HEK293T (cell line): ENCODE measurements at regions not wholly inside any gene's neighbourhood (a gene's known extent, or its start where the extent isn't known, plus 50 kb on each side); places are given as distances from the start of the nearest gene placed in this dataset.
"Not testable (repeated sequence)": the region's sequence is repeated elsewhere in the genome, so short reads cannot be mapped to it uniquely, and the experiment has no call there.

ENCODE experiments used
- CTCF ChIA-PET: fragments of 350-600 bp; formaldehyde crosslinking; extraction: SDS; loops from one replicate; lab custom pipeline; 2021; ENCODE audit warnings: antibody characterized with exemption, inconsistent platforms; lab: Yijun Ruan, JAX
- POLR2A ChIA-PET: fragments of 350-600 bp; formaldehyde crosslinking; extraction: SDS; loops from one replicate; lab custom pipeline; 2020; ENCODE audit warnings: antibody characterized with exemption, inconsistent platforms; lab: Yijun Ruan, JAX
- DNase-seq: peaks from one replicate; pipeline ENCODE4 v3.0.0; 2012; ENCODE audit warnings: mixed read lengths; ENCODE audit errors: extremely low spot score
- ARNT ChIP-seq: fragments of 450-650 bp; IDR thresholded peaks from 2 replicates; pipeline ENCODE4 v1.6.1; 2017; ENCODE audit warnings: mild to moderate bottlenecking
- BHLHE40 ChIP-seq: fragments of 450-650 bp; IDR thresholded peaks from 2 replicates; pipeline ENCODE4 v1.6.1; 2016; ENCODE audit warnings: mild to moderate bottlenecking, moderate library complexity, borderline replicate concordance
- CTBP1 ChIP-seq: fragments of 450-650 bp; IDR thresholded peaks from 2 replicates; pipeline ENCODE4 v1.6.1; 2016; ENCODE audit warnings: borderline replicate concordance
- ELF4 ChIP-seq: fragments of 450-650 bp; IDR thresholded peaks from 2 replicates; pipeline ENCODE4 v1.6.1; 2017; ENCODE audit warnings: antibody characterized with exemption
- FOXA1 ChIP-seq: fragments of 450-650 bp; IDR thresholded peaks from 2 replicates; pipeline ENCODE4 v1.6.1; 2016; ENCODE audit warnings: mild to moderate bottlenecking
- FOXK2 ChIP-seq: fragments of 450-650 bp; IDR thresholded peaks from 2 replicates; pipeline ENCODE4 v1.6.1; 2016; ENCODE audit warnings: mild to moderate bottlenecking
- FOXM1 ChIP-seq: fragments of 450-650 bp; IDR thresholded peaks from 2 replicates; pipeline ENCODE4 v1.6.1; 2017; ENCODE audit warnings: mild to moderate bottlenecking, borderline replicate concordance
- HDGF ChIP-seq: fragments of 450-650 bp; IDR thresholded peaks from 2 replicates; pipeline ENCODE4 v1.6.1; 2017; ENCODE audit warnings: antibody characterized with exemption, borderline replicate concordance
- L3MBTL2 ChIP-seq: fragments of 450-650 bp; conservative IDR thresholded peaks from 2 replicates; pipeline ENCODE4 v1.6.1; 2016; ENCODE audit warnings: mild to moderate bottlenecking
- LEF1 ChIP-seq: fragments of 450-650 bp; IDR thresholded peaks from 2 replicates; pipeline ENCODE4 v1.6.1; 2017; ENCODE audit warnings: mild to moderate bottlenecking, borderline replicate concordance
- NFRKB ChIP-seq: fragments of 450-650 bp; IDR thresholded peaks from 2 replicates; pipeline ENCODE4 v1.6.1; 2016; ENCODE audit warnings: mild to moderate bottlenecking, moderate library complexity
- PKNOX1 ChIP-seq: fragments of 450-650 bp; IDR thresholded peaks from 2 replicates; pipeline ENCODE4 v1.6.1; 2016
- SP1 ChIP-seq: fragments of 450-650 bp; IDR thresholded peaks from 2 replicates; pipeline ENCODE4 v1.6.1; 2017
- SUZ12 ChIP-seq: fragments of 450-650 bp; IDR thresholded peaks from 2 replicates; pipeline ENCODE4 v1.6.1; 2016; ENCODE audit warnings: mild to moderate bottlenecking
- TARDBP ChIP-seq: fragments of 450-650 bp; IDR thresholded peaks from 2 replicates; pipeline ENCODE4 v1.6.1; 2016
- ZNF384 ChIP-seq: fragments of 450-650 bp; IDR thresholded peaks from 2 replicates; pipeline ENCODE4 v1.6.1; 2016

DNA sequence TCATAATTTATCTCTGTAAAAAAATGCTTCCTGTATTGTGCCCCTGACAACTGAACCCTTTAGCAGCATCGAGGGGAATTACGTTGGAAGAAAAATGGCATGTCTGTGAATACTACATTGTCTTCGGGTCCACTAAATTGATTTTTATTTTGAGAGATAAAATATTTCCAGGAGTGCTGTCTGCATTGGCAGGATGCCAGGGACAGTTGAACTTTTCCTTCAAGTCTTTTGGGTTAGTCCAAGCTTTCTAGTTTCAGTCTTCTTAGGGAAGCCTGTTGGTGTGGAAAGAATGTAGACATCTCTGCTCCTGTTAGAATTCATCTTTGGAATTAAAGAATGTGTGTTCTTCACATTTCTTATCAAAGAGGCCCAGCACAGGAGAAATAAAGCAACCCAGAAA is 557.9 kb downstream of the TMEM114 start:
- DNase-seq = no peak
- TF ChIP-seq BHLHE40 (no peak), ARNT (no peak), SUZ12 (no peak), HDGF (no peak), FOXA1 (no peak), ELF4 (no peak), SP1 (no peak), ZNF384 (no peak), TARDBP (no peak), L3MBTL2 (no peak), LEF1 (no peak), PKNOX1 (no peak), FOXM1 (no peak)
- CTCF ChIA-PET = no interaction called here
- POLR2A ChIA-PET = no interaction called here

DNA sequence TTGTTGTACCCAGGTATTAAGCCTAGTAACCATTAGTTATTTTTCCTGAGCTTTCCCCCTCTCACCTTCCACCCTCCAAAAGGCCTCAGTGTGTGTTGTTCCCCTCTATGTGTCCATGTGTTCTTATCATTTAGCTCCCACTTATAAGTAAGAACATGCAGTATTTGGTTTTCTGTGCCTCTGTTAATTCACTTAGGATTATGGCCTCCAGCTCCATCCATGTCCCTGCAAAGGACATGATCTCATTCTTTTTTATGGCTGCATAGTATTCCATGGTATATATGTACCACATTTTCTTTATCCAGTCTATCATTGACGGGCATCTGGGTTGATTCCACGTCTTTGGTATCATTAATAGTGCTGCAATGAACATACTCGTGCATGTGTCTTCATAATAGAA is 560.3 kb downstream of the TMEM114 start:
- POLR2A ChIA-PET, CTCF ChIA-PET, DNase-seq: not testable (repeated sequence)

DNA sequence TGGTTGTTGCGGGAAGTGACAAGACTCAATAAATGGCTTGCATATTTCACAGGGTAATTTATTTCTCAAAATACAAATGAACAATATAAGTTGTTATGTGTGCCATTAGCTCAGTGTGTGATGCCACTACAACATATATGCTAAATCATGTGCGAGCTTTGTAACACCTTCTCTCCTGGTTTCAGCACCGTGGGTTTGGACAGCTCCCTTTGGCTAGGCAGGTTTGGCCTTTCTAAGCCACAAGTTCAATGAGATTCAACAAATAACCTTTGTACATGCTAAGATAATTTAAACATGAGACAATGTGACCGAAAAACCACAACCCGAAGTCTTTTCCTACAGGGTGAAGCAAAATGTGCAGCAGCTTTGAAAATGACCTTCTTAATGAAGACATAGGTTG is 563.9 kb downstream of the TMEM114 start:
- CTCF ChIA-PET = no interaction called here
- DNase-seq = no peak
- TF ChIP-seq ZNF384 (no peak), FOXA1 (no peak), PKNOX1 (no peak), NFRKB (no peak), SUZ12 (no peak)
- POLR2A ChIA-PET = no interaction called here

DNA sequence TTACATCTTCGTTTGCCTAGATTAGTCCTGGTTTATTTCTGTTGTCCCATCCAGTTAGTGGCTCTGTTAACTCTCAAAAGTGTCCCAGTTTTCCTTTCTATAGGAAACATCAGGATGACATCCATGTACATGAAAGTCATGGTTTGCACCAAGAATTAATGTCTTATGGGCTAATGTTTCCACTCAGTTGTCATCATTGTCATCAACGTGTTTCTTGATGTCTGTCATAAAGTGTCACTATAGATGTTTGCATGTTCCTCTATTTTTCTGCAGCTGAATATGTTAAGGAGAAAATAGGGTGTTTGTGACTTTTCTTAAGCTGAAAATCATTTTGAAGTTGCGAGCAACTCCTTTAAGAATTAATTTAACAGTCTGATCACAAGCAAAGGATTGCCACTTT is 567.0 kb downstream of the TMEM114 start:
- DNase-seq = no peak
- CTCF ChIA-PET = no interaction called here
- TF ChIP-seq FOXK2 (no peak), LEF1 (no peak), L3MBTL2 (no peak), FOXM1 (no peak)
- POLR2A ChIA-PET = no interaction called here

DNA sequence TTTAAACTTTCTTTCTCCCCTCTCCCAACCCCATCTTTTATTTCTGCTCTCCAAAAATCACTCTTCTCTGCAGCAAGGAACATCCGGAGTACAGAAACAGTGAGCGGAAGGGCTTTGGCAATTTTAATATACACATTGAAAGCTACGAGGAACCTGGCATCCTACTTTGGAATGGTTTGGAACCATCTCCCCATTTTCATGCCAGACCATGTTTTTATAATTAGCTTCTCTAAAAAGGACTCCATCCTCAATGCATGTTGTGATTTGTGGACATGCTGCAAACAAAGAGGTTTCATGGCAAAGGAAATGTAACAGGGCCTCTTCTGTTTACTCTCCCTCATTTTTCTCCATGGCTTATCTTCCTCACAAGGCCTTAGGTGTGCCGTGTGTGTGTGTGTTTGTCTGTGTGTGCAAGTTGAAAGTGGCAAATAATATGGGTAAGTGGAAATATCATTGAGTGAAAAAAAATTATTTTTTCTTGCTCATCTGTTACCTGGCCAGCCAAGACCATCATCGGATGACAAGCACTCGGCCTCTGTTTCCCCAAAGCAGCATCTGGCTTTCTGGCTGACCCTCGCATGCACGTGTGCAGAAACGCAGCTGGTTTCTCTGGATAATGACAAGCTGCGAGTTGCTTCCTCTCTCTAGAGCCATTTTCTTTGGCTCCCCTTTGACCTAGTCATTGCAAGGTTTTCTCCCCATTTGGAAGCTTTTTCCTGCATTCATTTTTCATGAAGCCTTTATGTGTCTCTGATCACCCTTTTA is 585.0 kb downstream of the TMEM114 start:
- ChIA-PET POLR2A (no interaction called here), CTCF (no interaction called here)
- DNase-seq = no peak
- TF ChIP-seq SP1 = no peak
- TF ChIP-seq NFRKB = no peak
- no peak for TF ChIP-seq FOXA1
- no peak for TF ChIP-seq PKNOX1
- TF ChIP-seq ELF4 = no peak
- no peak for TF ChIP-seq FOXK2
- no peak for TF ChIP-seq CTBP1
- TF ChIP-seq FOXM1 = no peak
- TF ChIP-seq ZNF384 = no peak

DNA sequence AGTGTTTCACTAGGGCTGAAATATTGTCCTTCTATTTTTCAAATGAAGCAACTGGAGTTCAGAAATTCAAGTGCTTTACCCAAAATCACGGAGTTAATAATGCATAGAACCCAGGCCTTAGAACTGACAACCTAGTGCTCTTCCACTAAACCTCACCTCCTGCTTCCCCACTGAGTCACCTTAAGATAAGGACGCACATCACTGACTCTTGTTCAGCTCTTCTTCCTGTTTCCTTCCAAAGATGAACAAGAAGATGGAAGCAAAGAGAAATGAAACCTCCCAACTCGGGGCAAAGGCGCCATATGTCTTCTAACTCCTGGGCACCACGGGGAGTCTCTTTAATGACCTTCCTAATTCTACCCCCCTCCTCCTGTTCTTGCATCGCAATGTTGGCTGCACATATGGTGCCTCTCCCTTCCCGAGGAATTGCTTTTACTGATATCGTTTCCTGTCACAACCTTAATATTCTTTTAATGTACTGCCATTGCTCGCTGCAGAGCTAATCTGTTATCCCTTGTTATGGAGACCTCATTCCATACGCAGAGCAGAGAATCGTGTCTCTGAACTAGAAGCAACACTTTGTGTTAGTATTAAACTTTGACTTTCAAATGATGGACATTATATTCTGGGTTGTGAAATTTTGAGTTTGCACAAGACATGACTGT is 591.4 kb downstream of the TMEM114 start:
- TF ChIP-seq FOXK2 = no peak
- TF ChIP-seq NFRKB = no peak
- no peak for TF ChIP-seq TARDBP
- TF ChIP-seq ARNT = no peak
- no peak for TF ChIP-seq CTBP1
- TF ChIP-seq HDGF = no peak
- TF ChIP-seq FOXA1 = no peak
- no peak for TF ChIP-seq ELF4
- no peak for TF ChIP-seq BHLHE40
- TF ChIP-seq ZNF384 = no peak
- TF ChIP-seq L3MBTL2 = no peak
- POLR2A ChIA-PET = no interaction called here
- DNase-seq = no peak
- CTCF ChIA-PET = no interaction called here

DNA sequence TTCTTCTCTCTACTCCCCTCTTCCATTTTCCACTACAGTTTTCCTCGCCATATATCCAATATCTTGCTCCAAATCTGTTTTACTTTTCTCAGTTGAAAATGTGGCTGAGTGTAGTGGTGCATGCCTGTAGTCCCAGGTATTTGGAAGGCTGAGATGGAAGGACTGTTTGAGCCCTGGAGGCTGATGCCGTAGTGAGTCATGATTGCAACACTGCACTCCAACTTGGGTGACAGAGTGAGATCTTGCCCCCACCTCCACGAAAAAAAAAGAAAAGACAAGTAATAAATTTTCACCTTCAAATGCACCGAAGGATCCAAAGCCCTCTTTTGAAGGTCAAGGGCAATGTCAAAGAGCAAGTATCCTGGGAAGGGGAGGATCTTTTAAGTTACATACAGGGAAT is 592.3 kb downstream of the TMEM114 start:
- CTCF ChIA-PET = no interaction called here
- POLR2A ChIA-PET = no interaction called here
- TF ChIP-seq HDGF (no peak), SP1 (no peak), SUZ12 (no peak), ZNF384 (no peak), TARDBP (no peak), FOXK2 (no peak), CTBP1 (no peak)
- DNase-seq = no peak
